PC-3 (cell line): ENCODE measurements at regions not wholly inside any gene's neighbourhood (a gene's known extent, or its start where the extent isn't known, plus 50 kb on each side); places are given as distances from the start of the nearest gene placed in this dataset.
A peak's percentile ranks its signal among the peaks of the same experiment; 100 is the strongest.

ENCODE experiments used
- ATAC-seq: fragments of 200-7000 bp; cut with Tn5 transposase; 2 replicates; pipeline ENCODE4 v1.9.1; 2020; ENCODE audit warnings: mild to moderate bottlenecking, moderate library complexity
- BruUV-seq: library from RNA; stranded (reverse); fragments of 400-500 nt; replicated peaks from 2 replicates; lab custom pipeline; 2021; lab: Mats Ljungman, UMichigan
- CTCF ChIA-PET: fragments of 300-600 bp; sonication (Branson Sonifier 250); formaldehyde crosslinking; loops from one replicate; lab custom pipeline; 2022; ENCODE audit warnings: antibody characterized with exemption; lab: Charles Lee
- POLR2A ChIA-PET: fragments of 300-600 bp; sonication (Branson Sonifier 250); formaldehyde crosslinking; loops from one replicate; lab custom pipeline; 2022; ENCODE audit warnings: antibody characterized with exemption; ENCODE audit not compliant: unreplicated experiment; lab: Charles Lee
- DNase-seq: peaks from one replicate; pipeline ENCODE4 v3.0.0-alpha.2; 2015
- H2AFZ ChIP-seq: fragments of 300-600 bp; sonication (generic); 2 replicates; pipeline ENCODE4 v1.6.0; 2016; ENCODE audit warnings: antibody characterized with exemption, low read length
- H3F3A ChIP-seq: fragments of 300-600 bp; sonication (generic); one replicate; pipeline ENCODE4 v1.6.0; 2017; ENCODE audit warnings: antibody characterized with exemption, low read length, control low read depth, mild to moderate bottlenecking; ENCODE audit not compliant: unreplicated experiment
- H3K27ac ChIP-seq: fragments of 300-600 bp; sonication (generic); 2 replicates; pipeline ENCODE4 v1.5.1; 2016; ENCODE audit warnings: mild to moderate bottlenecking, low read length
- H3K27me3 ChIP-seq: fragments of 300-600 bp; sonication (generic); 2 replicates; pipeline ENCODE4 v1.6.1; 2016; ENCODE audit warnings: low read length, mixed read lengths
- H3K36me3 ChIP-seq: fragments of 300-600 bp; sonication (generic); 2 replicates; pipeline ENCODE4 v1.6.1; 2016; ENCODE audit warnings: low read depth, mixed run types, low read length, mixed read lengths
- H3K4me1 ChIP-seq: fragments of 300-600 bp; sonication (generic); 2 replicates; pipeline ENCODE4 v1.5.1; 2016; ENCODE audit warnings: low read length; ENCODE audit not compliant: insufficient read depth
- H3K4me2 ChIP-seq: fragments of 300-600 bp; sonication (generic); 2 replicates; pipeline ENCODE4 v1.6.0; 2016; ENCODE audit warnings: low read length
- H3K4me3 ChIP-seq: fragments of 300-600 bp; sonication (generic); 2 replicates; pipeline ENCODE4 v1.5.1; 2016; ENCODE audit warnings: mild to moderate bottlenecking, low read length, mixed read lengths
- H3K79me2 ChIP-seq: fragments of 300-600 bp; sonication (generic); 2 replicates; pipeline ENCODE4 v1.6.1; 2017; ENCODE audit warnings: low read length, mixed read lengths
- H3K9ac ChIP-seq: fragments of 300-600 bp; sonication (generic); 2 replicates; pipeline ENCODE4 v1.6.0; 2016; ENCODE audit warnings: mild to moderate bottlenecking, low read length
- H3K9me2 ChIP-seq: fragments of 300-600 bp; sonication (generic); replicated peaks from 2 replicates; pipeline ENCODE4 v1.6.1; 2016; ENCODE audit warnings: mixed run types, low read length, mixed read lengths
- H3K9me3 ChIP-seq: fragments of 300-600 bp; sonication (generic); 2 replicates; pipeline ENCODE4 v1.6.1; 2016; ENCODE audit warnings: low read length, mixed read lengths
- H4K20me1 ChIP-seq: fragments of 300-600 bp; sonication (generic); 2 replicates; pipeline ENCODE4 v1.6.1; 2016; ENCODE audit warnings: low read length, mixed read lengths
- EZH2 ChIP-seq: fragments of 300-600 bp; sonication (generic); IDR thresholded peaks from one replicate; pipeline ENCODE4 v1.6.1; 2017; ENCODE audit warnings: antibody characterized with exemption, mild to moderate bottlenecking, low read length; ENCODE audit not compliant: unreplicated experiment
- EZH2phosphoT487 ChIP-seq: fragments of 300-600 bp; sonication (generic); IDR thresholded peaks from 2 replicates; pipeline ENCODE4 v1.6.1; 2018; ENCODE audit warnings: mild to moderate bottlenecking, antibody characterized with exemption, low read length, borderline replicate concordance
- intact Hi-C: fragments of 100-400 bp; cut with micrococcal nuclease; formaldehyde crosslinking; loops from 2 replicates; pipeline ENCODE4 v1.9.0; 2023
- TF ChIP-seq, protein P1 (sequence below): fragments of 300-600 bp; sonication (generic); conservative IDR thresholded peaks from 2 replicates; pipeline ENCODE4 v1.5.1; 2017; ENCODE audit warnings: antibody characterized with exemption, low read depth, mild to moderate bottlenecking, low read length

DNA sequence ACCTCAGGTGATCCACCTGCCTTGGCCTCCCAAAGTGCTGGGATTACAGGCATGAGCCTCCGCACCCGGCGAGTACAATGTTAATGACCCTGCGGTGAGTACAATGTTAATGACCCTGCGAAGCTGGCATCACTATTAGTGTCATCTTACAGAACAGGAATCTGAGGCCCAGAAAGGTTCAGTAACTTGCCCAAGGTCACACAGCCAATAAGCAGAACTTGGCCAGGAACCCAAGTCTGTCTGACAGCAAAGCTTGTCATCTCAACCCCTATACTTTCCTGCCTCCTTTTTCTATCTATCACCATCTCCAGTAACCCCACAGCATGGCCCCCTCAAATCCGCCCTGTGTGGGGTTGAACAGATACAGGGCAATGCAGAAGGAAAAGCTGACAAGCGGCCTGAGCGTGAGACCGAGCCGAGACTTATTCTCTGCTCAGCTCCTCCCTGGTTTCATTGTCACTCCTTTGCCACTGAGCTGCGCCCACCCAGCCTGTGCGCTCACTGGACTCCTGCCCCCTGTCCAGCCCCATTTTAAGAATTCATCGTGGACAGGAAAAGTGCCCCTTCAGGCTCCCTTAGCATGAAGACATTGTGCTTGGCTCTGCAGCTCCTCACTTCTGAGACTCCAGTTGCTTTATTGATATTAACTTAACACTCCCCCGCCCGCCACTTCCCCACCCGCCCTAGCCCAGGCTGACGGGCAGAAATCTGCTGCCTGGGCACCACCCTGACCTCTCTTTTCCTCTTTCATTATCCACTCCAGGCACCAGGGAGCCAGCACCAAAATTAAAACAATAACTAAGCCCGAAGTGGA, 58.1 kb upstream of the LBX1 start:
- no peaks in the 10 kb centered on the region for H3K4me1 ChIP-seq
- BruUV-seq = no TSS peak
- no peak overlapping the region for H2AFZ ChIP-seq
- no peaks in the 10 kb centered on the region for H3K9me3 ChIP-seq
- H3K4me2 ChIP-seq = no peak overlapping the region
- no peaks in the 10 kb centered on the region for H4K20me1 ChIP-seq
- no peak for DNase-seq
- no peaks in the 10 kb centered on the region for H3F3A ChIP-seq
- H3K79me2 ChIP-seq = no peaks in the 10 kb centered on the region
- no peaks in the 10 kb centered on the region for H3K36me3 ChIP-seq
- no peaks in the 10 kb centered on the region for H3K27me3 ChIP-seq
- ChIA-PET CTCF (interaction anchor here (0.5 to 1.4 kb wide), 4 partner anchors 44 to 283 kb away, joined by 4 to 12 read pairs (median 6); no protein-coding TSS in a partner anchor), POLR2A (no interaction called here)
- ATAC-seq = no peak
- H3K4me3 ChIP-seq = no peak overlapping the region
- no peak overlapping the region for H3K9ac ChIP-seq
- TF ChIP-seq EZH2 = no peak
- TF ChIP-seq, protein P1, sequence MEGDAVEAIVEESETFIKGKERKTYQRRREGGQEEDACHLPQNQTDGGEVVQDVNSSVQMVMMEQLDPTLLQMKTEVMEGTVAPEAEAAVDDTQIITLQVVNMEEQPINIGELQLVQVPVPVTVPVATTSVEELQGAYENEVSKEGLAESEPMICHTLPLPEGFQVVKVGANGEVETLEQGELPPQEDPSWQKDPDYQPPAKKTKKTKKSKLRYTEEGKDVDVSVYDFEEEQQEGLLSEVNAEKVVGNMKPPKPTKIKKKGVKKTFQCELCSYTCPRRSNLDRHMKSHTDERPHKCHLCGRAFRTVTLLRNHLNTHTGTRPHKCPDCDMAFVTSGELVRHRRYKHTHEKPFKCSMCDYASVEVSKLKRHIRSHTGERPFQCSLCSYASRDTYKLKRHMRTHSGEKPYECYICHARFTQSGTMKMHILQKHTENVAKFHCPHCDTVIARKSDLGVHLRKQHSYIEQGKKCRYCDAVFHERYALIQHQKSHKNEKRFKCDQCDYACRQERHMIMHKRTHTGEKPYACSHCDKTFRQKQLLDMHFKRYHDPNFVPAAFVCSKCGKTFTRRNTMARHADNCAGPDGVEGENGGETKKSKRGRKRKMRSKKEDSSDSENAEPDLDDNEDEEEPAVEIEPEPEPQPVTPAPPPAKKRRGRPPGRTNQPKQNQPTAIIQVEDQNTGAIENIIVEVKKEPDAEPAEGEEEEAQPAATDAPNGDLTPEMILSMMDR = no peak
- no peak for TF ChIP-seq EZH2phosphoT487
- intact Hi-C loops = no loop called here
- no peak overlapping the region for H3K27ac ChIP-seq
- no peaks in the 10 kb centered on the region for H3K9me2 ChIP-seq

GRCh38 chr10:101287997-101288635, 58.9 kb upstream of the LBX1 start:
- Histone ChIP-seq H3K36me3 (no peaks in the 10 kb centered on the region), H3K4me2 (no peak overlapping the region), H3K79me2 (no peaks in the 10 kb centered on the region), H3K27me3 (no peaks in the 10 kb centered on the region), H3K4me1 (no peaks in the 10 kb centered on the region), H3F3A (no peaks in the 10 kb centered on the region), H3K4me3 (no peak overlapping the region), H2AFZ (no peak overlapping the region), H3K9me3 (no peaks in the 10 kb centered on the region), H3K9me2 (no peaks in the 10 kb centered on the region), H3K9ac (no peak overlapping the region), H3K27ac (no peak overlapping the region), H4K20me1 (no peaks in the 10 kb centered on the region)
- CTCF ChIA-PET = interaction anchor here (0.5 to 1.4 kb wide), 4 partner anchors 44 to 282 kb away, joined by 4 to 12 read pairs (median 6); no protein-coding TSS in a partner anchor
- TF ChIP-seq EZH2phosphoT487 = no peak
- TF ChIP-seq, protein P1 = peak; percentile 34; the same call in 1 of the 2 replicates
- TF ChIP-seq EZH2 = no peak
- ATAC-seq (peak; percentile 30; the same call in 1 of the 2 replicates), DNase-seq (peak; percentile 16)
- BruUV-seq = no TSS peak
- intact Hi-C loops = no loop called here
- POLR2A ChIA-PET = no interaction called here

GRCh38 chr10:101289541-101289940, 60.3 kb upstream of the LBX1 start:
- intact Hi-C loops = no loop called here
- ATAC-seq (no peak), DNase-seq (no peak)
- H3K36me3 ChIP-seq = no peaks in the 10 kb centered on the region
- no peak overlapping the region for H3K4me3 ChIP-seq
- TF ChIP-seq EZH2phosphoT487 (no peak), EZH2 (no peak)
- TF ChIP-seq, protein P1 = no peak
- no peaks in the 10 kb centered on the region for H3K9me2 ChIP-seq
- H3K27me3 ChIP-seq = no peaks in the 10 kb centered on the region
- no peaks in the 10 kb centered on the region for H3F3A ChIP-seq
- no peaks in the 10 kb centered on the region for H3K4me1 ChIP-seq
- H3K27ac ChIP-seq = no peak overlapping the region
- no peaks in the 10 kb centered on the region for H4K20me1 ChIP-seq
- no TSS peak for BruUV-seq
- no peaks in the 10 kb centered on the region for H3K9me3 ChIP-seq
- no peaks in the 10 kb centered on the region for H3K79me2 ChIP-seq
- no peak overlapping the region for H3K9ac ChIP-seq
- no peak overlapping the region for H2AFZ ChIP-seq
- no peak overlapping the region for H3K4me2 ChIP-seq
- POLR2A ChIA-PET = no interaction called here
- CTCF ChIA-PET = no interaction called here
